Renal cortical epithelial cell (primary cell): ENCODE measurements at regions not wholly inside any gene's neighbourhood (a gene's known extent, or its start where the extent isn't known, plus 50 kb on each side); places are given as distances from the start of the nearest gene placed in this dataset.
"Not testable (repeated sequence)": the region's sequence is repeated elsewhere in the genome, so short reads cannot be mapped to it uniquely, and the experiment has no call there.

ENCODE experiments used
- DNase-seq: peaks from one replicate; pipeline ENCODE4 v3.0.0-alpha.2; 2011; ENCODE audit warnings: low read depth

- DNase-seq, result no peak
Observed at GRCh38 chr1:173300061-173301044, 93.2 kb upstream of the TNFSF4 start.

GRCh38 chr1:173301507-173301906 lies 94.4 kb upstream of the TNFSF4 start:
- DNase-seq, result peak; percentile 22

GRCh38 chr1:173302366-173302765 lies 95.2 kb upstream of the TNFSF4 start:
- DNase-seq, result no peak

GRCh38 chr1:173302890-173303829 lies 96.0 kb upstream of the TNFSF4 start:
- no peak for DNase-seq

GRCh38 chr1:173303984-173304383 lies 96.9 kb upstream of the TNFSF4 start:
- DNase-seq, result no peak

- no peak for DNase-seq
Observed at GRCh38 chr1:173304529-173305227, 97.5 kb upstream of the TNFSF4 start.

GRCh38 chr1:173307845-173308244 lies 100.7 kb upstream of the TNFSF4 start:
- no peak for DNase-seq

GRCh38 chr1:173314656-173315055 lies 107.5 kb upstream of the TNFSF4 start:
- DNase-seq, result no peak

GRCh38 chr1:173315296-173315695 lies 108.2 kb upstream of the TNFSF4 start:
- no peak for DNase-seq

- no peak for DNase-seq
Observed at GRCh38 chr1:173318788-173319187, 111.7 kb upstream of the TNFSF4 start.

- DNase-seq, result not testable (repeated sequence)
Observed at GRCh38 chr1:173324352-173324751, 117.2 kb upstream of the TNFSF4 start.

GRCh38 chr1:173327987-173328386 lies 120.9 kb upstream of the TNFSF4 start:
- DNase-seq, result not testable (repeated sequence)

GRCh38 chr1:173328961-173329360 lies 121.8 kb upstream of the TNFSF4 start:
- no peak for DNase-seq

- no peak for DNase-seq
Observed at GRCh38 chr1:173329726-173330125, 122.6 kb upstream of the TNFSF4 start.

- DNase-seq, result peak; percentile 43
Observed at GRCh38 chr1:173330149-173330951, 123.2 kb upstream of the TNFSF4 start.

GRCh38 chr1:173330952-173331548 lies 123.9 kb upstream of the TNFSF4 start:
- DNase-seq, result not testable (repeated sequence)

- DNase-seq, result no peak
Observed at GRCh38 chr1:173332026-173332425, 124.9 kb upstream of the TNFSF4 start.

GRCh38 chr1:173333581-173333980 lies 126.5 kb upstream of the TNFSF4 start:
- DNase-seq, result no peak

GRCh38 chr1:173337126-173337525 lies 130.0 kb upstream of the TNFSF4 start:
- no peak for DNase-seq

- no peak for DNase-seq
Observed at GRCh38 chr1:173341307-173341706, 134.2 kb upstream of the TNFSF4 start.
